PC-9 (cell line): ENCODE measurements at regions not wholly inside any gene's neighbourhood (a gene's known extent, or its start where the extent isn't known, plus 50 kb on each side); places are given as distances from the start of the nearest gene placed in this dataset.

ENCODE experiments used
- EZH2 ChIP-seq: fragments of 200-600 bp; sonication (generic); IDR thresholded peaks from 2 replicates; pipeline ENCODE4 v1.8.0; 2017; ENCODE audit warnings: antibody characterized with exemption, low read depth
- TF ChIP-seq, protein P1 (sequence below): fragments of 200-600 bp; sonication (generic); conservative IDR thresholded peaks from 2 replicates; pipeline ENCODE4 v1.6.1; 2017; ENCODE audit warnings: mixed run types, antibody characterized with exemption, mild to moderate bottlenecking, moderate library complexity

DNA sequence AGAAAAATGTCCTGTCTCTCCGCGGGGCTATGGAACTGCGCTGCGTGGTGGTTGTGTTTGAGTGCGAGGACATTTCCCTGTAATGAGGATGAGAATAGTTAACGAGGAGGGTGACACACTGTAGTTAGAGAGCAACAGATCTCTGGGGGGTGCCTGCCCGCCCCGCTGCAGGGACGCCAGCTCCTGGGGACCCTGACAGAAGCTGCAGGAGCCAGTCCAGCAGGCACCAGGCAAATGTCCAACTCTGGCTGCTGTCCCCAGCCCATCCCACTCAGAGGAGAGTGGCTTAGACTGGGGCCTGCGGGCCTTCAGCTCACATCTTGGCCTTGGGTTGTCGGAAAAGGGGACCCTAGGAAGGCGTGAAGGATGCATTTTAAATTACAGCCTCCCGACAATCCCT is 92.9 kb upstream of the FOXP4 start:
- TF ChIP-seq, protein P1, sequence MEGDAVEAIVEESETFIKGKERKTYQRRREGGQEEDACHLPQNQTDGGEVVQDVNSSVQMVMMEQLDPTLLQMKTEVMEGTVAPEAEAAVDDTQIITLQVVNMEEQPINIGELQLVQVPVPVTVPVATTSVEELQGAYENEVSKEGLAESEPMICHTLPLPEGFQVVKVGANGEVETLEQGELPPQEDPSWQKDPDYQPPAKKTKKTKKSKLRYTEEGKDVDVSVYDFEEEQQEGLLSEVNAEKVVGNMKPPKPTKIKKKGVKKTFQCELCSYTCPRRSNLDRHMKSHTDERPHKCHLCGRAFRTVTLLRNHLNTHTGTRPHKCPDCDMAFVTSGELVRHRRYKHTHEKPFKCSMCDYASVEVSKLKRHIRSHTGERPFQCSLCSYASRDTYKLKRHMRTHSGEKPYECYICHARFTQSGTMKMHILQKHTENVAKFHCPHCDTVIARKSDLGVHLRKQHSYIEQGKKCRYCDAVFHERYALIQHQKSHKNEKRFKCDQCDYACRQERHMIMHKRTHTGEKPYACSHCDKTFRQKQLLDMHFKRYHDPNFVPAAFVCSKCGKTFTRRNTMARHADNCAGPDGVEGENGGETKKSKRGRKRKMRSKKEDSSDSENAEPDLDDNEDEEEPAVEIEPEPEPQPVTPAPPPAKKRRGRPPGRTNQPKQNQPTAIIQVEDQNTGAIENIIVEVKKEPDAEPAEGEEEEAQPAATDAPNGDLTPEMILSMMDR = no peak
- no peak for TF ChIP-seq EZH2
